ENCODE measurements at regions not wholly inside any gene's neighbourhood (a gene's known extent, or its start where the extent isn't known, plus 50 kb on each side); places are given as distances from the start of the nearest gene placed in this dataset.

GRCh38 chr13:75993241-75993640, 357.1 kb downstream of the LMO7 start:
- Histone ChIP-seq H3K14ac (ENCODE audit: insufficient read depth, low read length) (no peak overlapping the region), H3K18ac (ENCODE audit: insufficient read length, low read depth, low read length) (no peak overlapping the region), H4K91ac (ENCODE audit: insufficient read length, low read depth, low read length) (no peak overlapping the region), H2AFZ (ENCODE audit: low read length) (no peak overlapping the region), H3K27ac (ENCODE audit: insufficient read length, low read depth, low read length) (no peak overlapping the region), H2BK15ac (ENCODE audit: low read depth, low read length) (no peak overlapping the region), H4K8ac (replicated peaks; ENCODE audit: insufficient read length, low read depth, low read length) (no peak overlapping the region), H2BK5ac (ENCODE audit: insufficient read length, low read length) (no peak overlapping the region), H3K4me1 (ENCODE audit: insufficient read depth, low read length) (no peaks in the 10 kb centered on the region; the same call in 1 of the 2 replicates), H3K23ac (ENCODE audit: insufficient read length, low read depth, low read length) (no peak overlapping the region), H3K79me2 (ENCODE audit: insufficient read depth, low read length) (no peaks in the 10 kb centered on the region), H3K79me1 (ENCODE audit: insufficient read depth, low read depth, low read length, poor library complexity, severe bottlenecking) (no peaks in the 10 kb centered on the region), H3K4me2 (ENCODE audit: insufficient read depth, insufficient read length, low read length) (no peak overlapping the region), H3K23me2 (ENCODE audit: insufficient read length, low read depth, low read length, poor library complexity, severe bottlenecking) (no peaks in the 10 kb centered on the region), H3K56ac (ENCODE audit: insufficient read length, low read depth, low read length) (no peak overlapping the region), H3K4ac (ENCODE audit: low read depth, low read length) (no peak overlapping the region), H2BK120ac (ENCODE audit: low read depth, low read length, poor library complexity, severe bottlenecking) (no peak overlapping the region), H3K9me3 (ENCODE audit: control insufficient read depth, low read depth, low read length) (no peaks in the 10 kb centered on the region), H3K9ac (ENCODE audit: extremely low read depth, insufficient read length, low read length) (no peak overlapping the region), H2BK12ac (ENCODE audit: insufficient read length, low read depth, low read length) (no peak overlapping the region), H3K27me3 (ENCODE audit: insufficient read depth, low read length) (no peaks in the 10 kb centered on the region), H2AK5ac (ENCODE audit: insufficient read length, low read length) (no peak overlapping the region), H4K20me1 (ENCODE audit: control insufficient read depth, insufficient read depth, insufficient read length) (no peaks in the 10 kb centered on the region), H2BK20ac (ENCODE audit: low read depth, low read length, poor library complexity, severe bottlenecking) (no peak overlapping the region), H3T11ph (ENCODE audit: low read length) (no peak overlapping the region), H4K5ac (ENCODE audit: insufficient read length, low read depth, low read length) (no peak overlapping the region)
- no peak overlapping the region for H3K4me3 Mint-ChIP-seq
- no peaks in the 10 kb centered on the region for H3K27me3 Mint-ChIP-seq (ENCODE audit: low read depth)
- no peaks in the 10 kb centered on the region for H3K4me1 Mint-ChIP-seq
- TF ChIP-seq CTCF (conservative IDR thresholded peaks at IDR 0.05), result no peak
- no peaks in the 10 kb centered on the region for H3K36me3 Mint-ChIP-seq (ENCODE audit: insufficient read depth in 1 of 3, low read depth in 3 of 3)
- no peak for DNase-seq
- WGBS (ENCODE audit: extremely low coverage, insufficient read length, low lambda C conversion rate), result no CpG with 5 or more reads among the region's 3 CpGs
- no peak overlapping the region for H3K27ac Mint-ChIP-seq
- peaks cover 3 to 12% of the 10 kb centered on the region in 2 experiments; a peak in 4 of 5 replicates for H3K9me3 Mint-ChIP-seq
